GM18873 (cell line): ENCODE measurements at regions not wholly inside any gene's neighbourhood (a gene's known extent, or its start where the extent isn't known, plus 50 kb on each side); places are given as distances from the start of the nearest gene placed in this dataset.
A peak's percentile ranks its signal among the peaks of the same experiment; 100 is the strongest.
"Not testable (repeated sequence)": the region's sequence is repeated elsewhere in the genome, so short reads cannot be mapped to it uniquely, and the experiment has no call there.

ENCODE experiments used
- ATAC-seq: cut with Tn5 transposase; IDR thresholded peaks from one replicate; pipeline ENCODE4 v1.9.1; 2021; ENCODE audit warnings: mild to moderate bottlenecking, moderate library complexity, moderate number of reproducible peaks; ENCODE audit not compliant: unreplicated experiment, low FRiP score

GRCh38 chr2:43149482-43150107, 76.8 kb downstream of the ZFP36L2 start:
- ATAC-seq: no peak

GRCh38 chr2:43146083-43146482, 80.3 kb downstream of the ZFP36L2 start:
- no peak for ATAC-seq

GRCh38 chr2:43144263-43144662, 82.1 kb downstream of the ZFP36L2 start:
- no peak for ATAC-seq

GRCh38 chr2:43143756-43144155, 82.7 kb downstream of the ZFP36L2 start:
- ATAC-seq: no peak

- ATAC-seq: no peak
Measured at GRCh38 chr2:43142921-43143438, 83.4 kb downstream of the ZFP36L2 start.

- not testable (repeated sequence) for ATAC-seq
Measured at GRCh38 chr2:43141636-43142151, 84.7 kb downstream of the ZFP36L2 start.

GRCh38 chr2:43139996-43140621, 86.3 kb downstream of the ZFP36L2 start:
- ATAC-seq: no peak

- ATAC-seq: no peak
Measured at GRCh38 chr2:43139501-43139900, 86.9 kb downstream of the ZFP36L2 start.

GRCh38 chr2:43138441-43138840, 88.0 kb downstream of the ZFP36L2 start:
- ATAC-seq: no peak

- no peak for ATAC-seq
Measured at GRCh38 chr2:43136876-43137275, 89.5 kb downstream of the ZFP36L2 start.

GRCh38 chr2:43136011-43136799, 90.2 kb downstream of the ZFP36L2 start:
- no peak for ATAC-seq

GRCh38 chr2:43135583-43135982, 90.8 kb downstream of the ZFP36L2 start:
- no peak for ATAC-seq

GRCh38 chr2:43134571-43134889, 91.9 kb downstream of the ZFP36L2 start:
- ATAC-seq: no peak

GRCh38 chr2:43133708-43134570, 92.5 kb downstream of the ZFP36L2 start:
- no peak for ATAC-seq

- ATAC-seq: no peak
Measured at GRCh38 chr2:43133336-43133707, 93.1 kb downstream of the ZFP36L2 start.

GRCh38 chr2:43132683-43133301, 93.6 kb downstream of the ZFP36L2 start:
- ATAC-seq: no peak

- ATAC-seq: no peak
Measured at GRCh38 chr2:43131890-43132682, 94.3 kb downstream of the ZFP36L2 start.

- ATAC-seq: peak; percentile 45
Measured at GRCh38 chr2:43131051-43131889, 95.1 kb downstream of the ZFP36L2 start.
